Small intestine (tissue), 7 donors: ENCODE measurements at regions not wholly inside any gene's neighbourhood (a gene's known extent, or its start where the extent isn't known, plus 50 kb on each side); places are given as distances from the start of the nearest gene placed in this dataset.

ENCODE experiments used
- DNase-seq, 2 donors: peaks; one replicate each; pipeline versions ENCODE4 v3.0.0 to v3.0.0-alpha.2; 2013
- FAIRE-seq: peaks from 2 replicates; lab custom pipeline; 2012; peaks lifted over from hg19 to GRCh38; lab: Jason Lieb, UNC
- H3K27ac ChIP-seq, 3 donors: one replicate each; pipeline ENCODE4 v1.5.1; 2013; ENCODE audit warnings: low read length in 2 of 3, mild to moderate bottlenecking in 2 of 3, control low read depth in 1 of 3, inconsistent platforms in 1 of 3, low read depth in 1 of 3, moderate library complexity in 1 of 3
- H3K27me3 ChIP-seq, 3 donors: one replicate each; pipeline ENCODE4 v1.6.1; 2013; ENCODE audit warnings: low read length in 3 of 3, inconsistent platforms in 1 of 3; ENCODE audit not compliant: control insufficient read depth in 3 of 3, insufficient read depth in 3 of 3
- H3K36me3 ChIP-seq, 3 donors: one replicate each; pipeline ENCODE4 v1.6.1; 2013; ENCODE audit warnings: low read length in 3 of 3, inconsistent platforms in 1 of 3, low read depth in 1 of 3, mild to moderate bottlenecking in 1 of 3, moderate library complexity in 1 of 3; ENCODE audit not compliant: control insufficient read depth in 3 of 3, insufficient read depth in 2 of 3
- H3K4me1 ChIP-seq, 3 donors: one replicate each; pipeline ENCODE4 v1.6.1; 2013; ENCODE audit warnings: low read length in 2 of 3, inconsistent platforms in 1 of 3, low read depth in 1 of 3, mild to moderate bottlenecking in 1 of 3, moderate library complexity in 1 of 3; ENCODE audit not compliant: control insufficient read depth in 3 of 3, insufficient read depth in 2 of 3
- H3K4me3 ChIP-seq, 3 donors: one replicate each; pipeline ENCODE4 v1.5.1; 2013; ENCODE audit warnings: low read length in 3 of 3, control low read depth in 1 of 3, inconsistent platforms in 1 of 3, low read depth in 1 of 3, mild to moderate bottlenecking in 1 of 3, moderate library complexity in 1 of 3
- H3K9me3 ChIP-seq, 2 donors: one replicate each; pipeline ENCODE4 v1.6.1; 2013; ENCODE audit warnings: low read depth in 1 of 2, low read length in 1 of 2; ENCODE audit not compliant: control insufficient read depth in 2 of 2, insufficient read depth in 1 of 2
- WGBS, 3 donors: extraction: QIAGEN DNeasy Blood & Tissue Kit; methylation state at CpG; one replicate each; pipeline ENCODE4 v1.1.7; 2013; 5-methylcytosine and 5-hydroxymethylcytosine counted together
- donor health status: healthy with polysubstance abuse.
- donor health status: control.
- donor health status: control.
- donor health status: Bipolar disorder and iron deficiency.
- donor health status: healthy.

- H3K4me3 ChIP-seq, result no peak overlapping the region
- no peaks in the 10 kb centered on the region for H3K4me1 ChIP-seq
- H3K27ac ChIP-seq, result no peak overlapping the region
- no peak for DNase-seq
- H3K9me3 ChIP-seq, result no peaks in the 10 kb centered on the region
- H3K36me3 ChIP-seq, result no peaks in the 10 kb centered on the region
- H3K27me3 ChIP-seq, result no peaks in the 10 kb centered on the region
- WGBS, 3 donors, result 68 to 79% (median 77%) methylated on average over 6 of the region's 6 CpGs
- no peak for FAIRE-seq
Measured at GRCh38 chr2:16862471-16862870, 196.8 kb upstream of the CYRIA start.

GRCh38 chr2:16861530-16861929, 195.9 kb upstream of the CYRIA start:
- DNase-seq (no peak), FAIRE-seq (no peak)
- Histone ChIP-seq H3K27ac (no peak overlapping the region), H3K4me3 (no peak overlapping the region), H3K9me3 (no peaks in the 10 kb centered on the region), H3K4me1 (no peaks in the 10 kb centered on the region), H3K36me3 (no peaks in the 10 kb centered on the region), H3K27me3 (no peaks in the 10 kb centered on the region)
- WGBS, 3 donors, result 40 to 63% (median 49%) methylated on average over 2 of the region's 2 CpGs

GRCh38 chr2:16861111-16861510, 195.5 kb upstream of the CYRIA start:
- no peaks in the 10 kb centered on the region for H3K9me3 ChIP-seq
- no peaks in the 10 kb centered on the region for H3K27me3 ChIP-seq
- no peak for FAIRE-seq
- no peaks in the 10 kb centered on the region for H3K36me3 ChIP-seq
- no peaks in the 10 kb centered on the region for H3K4me1 ChIP-seq
- no peak overlapping the region for H3K4me3 ChIP-seq
- DNase-seq, result no peak
- H3K27ac ChIP-seq, result no peak overlapping the region
- 5 to 20% (median 19%) methylated on average over 1 of the region's 1 CpG for WGBS, 3 donors

- Histone ChIP-seq H3K36me3 (no peaks in the 10 kb centered on the region), H3K27me3 (no peaks in the 10 kb centered on the region), H3K27ac (no peak overlapping the region), H3K9me3 (no peaks in the 10 kb centered on the region), H3K4me1 (no peaks in the 10 kb centered on the region), H3K4me3 (no peak overlapping the region)
- 59 to 83% (median 67%) methylated on average over 1 of the region's 1 CpG for WGBS, 3 donors
- DNase-seq (no peak), FAIRE-seq (no peak)
Measured at GRCh38 chr2:16860627-16861026, 195.0 kb upstream of the CYRIA start.

- no peaks in the 10 kb centered on the region for H3K9me3 ChIP-seq
- WGBS, 3 donors, result 90 to 95% (median 95%) methylated on average over 22 of the region's 22 CpGs
- no peaks in the 10 kb centered on the region for H3K4me1 ChIP-seq
- no peak for DNase-seq
- no peaks in the 10 kb centered on the region for H3K27me3 ChIP-seq
- no peak overlapping the region for H3K27ac ChIP-seq
- H3K36me3 ChIP-seq, result no peaks in the 10 kb centered on the region
- no peak for FAIRE-seq
- no peak overlapping the region for H3K4me3 ChIP-seq
Measured at GRCh38 chr2:16855183-16855582, 189.5 kb upstream of the CYRIA start.

- no peak for FAIRE-seq
- Histone ChIP-seq H3K4me1 (no peaks in the 10 kb centered on the region), H3K36me3 (no peaks in the 10 kb centered on the region), H3K4me3 (no peak overlapping the region), H3K27ac (no peak overlapping the region), H3K9me3 (no peaks in the 10 kb centered on the region), H3K27me3 (no peaks in the 10 kb centered on the region)
- WGBS, 3 donors, result 73 to 83% (median 75%) methylated on average over 4 of the region's 4 CpGs
- no peak for DNase-seq
Measured at GRCh38 chr2:16853088-16853487, 187.5 kb upstream of the CYRIA start.

- Histone ChIP-seq H3K27ac (no peak overlapping the region), H3K36me3 (no peaks in the 10 kb centered on the region), H3K4me3 (no peak overlapping the region), H3K4me1 (no peaks in the 10 kb centered on the region), H3K27me3 (no peaks in the 10 kb centered on the region), H3K9me3 (no peaks in the 10 kb centered on the region)
- DNase-seq (no peak), FAIRE-seq (no peak)
- 87 to 90% (median 89%) methylated on average over 2 of the region's 2 CpGs for WGBS, 3 donors
Measured at GRCh38 chr2:16852651-16853050, 187.0 kb upstream of the CYRIA start.

GRCh38 chr2:16851126-16851525, 185.5 kb upstream of the CYRIA start:
- H3K4me1 ChIP-seq, result no peaks in the 10 kb centered on the region
- FAIRE-seq (no peak), DNase-seq (no peak)
- H3K9me3 ChIP-seq, result no peaks in the 10 kb centered on the region
- H3K36me3 ChIP-seq, result no peaks in the 10 kb centered on the region
- no peak overlapping the region for H3K27ac ChIP-seq
- H3K27me3 ChIP-seq, result no peaks in the 10 kb centered on the region
- no peak overlapping the region for H3K4me3 ChIP-seq

GRCh38 chr2:16840496-16841172, 175.0 kb upstream of the CYRIA start:
- Histone ChIP-seq H3K9me3 (no peaks in the 10 kb centered on the region), H3K4me3 (no peak overlapping the region), H3K4me1 (no peaks in the 10 kb centered on the region), H3K27ac (no peak overlapping the region), H3K27me3 (no peaks in the 10 kb centered on the region), H3K36me3 (no peaks in the 10 kb centered on the region)
- DNase-seq, result no peak
- no peak for FAIRE-seq
- WGBS, 3 donors, result 53 to 72% (median 61%) methylated on average over 9 of the region's 9 CpGs
